ENCODE measurements at regions not wholly inside any gene's neighbourhood (a gene's known extent, or its start where the extent isn't known, plus 50 kb on each side); places are given as distances from the start of the nearest gene placed in this dataset.

- Histone ChIP-seq H3K4me2 (ENCODE audit: insufficient read depth, low read length) (peak overlapping the region; percentile 74), H3K79me2 (ENCODE audit: control insufficient read depth, insufficient read depth, low read length) (no peaks in the 10 kb centered on the region), H3K27ac (ENCODE audit: extremely low read depth, low read depth, low read length) (peak overlapping the region; percentile 76), H3K9ac (ENCODE audit: insufficient read depth in 1 of 2, low read depth in 2 of 2, low read length in 2 of 2) (peak overlapping the region in 1 of 2 experiments; percentile 48; a peak in 2 of 4 replicates), H3K36me3 (ENCODE audit: control insufficient read depth, insufficient read depth, low read length) (no peaks in the 10 kb centered on the region), H3K4me3 (peak overlapping the region; percentile 7; the same call in 1 of the 2 replicates), H3K4me1 (replicated peaks in 1 of 2; ENCODE audit: control insufficient read depth in 2 of 2, insufficient read depth in 2 of 2, low read length in 2 of 2) (peaks cover 7 to 24% of the 10 kb centered on the region in 2 experiments; a peak in 4 of 5 replicates), H2AFZ (ENCODE audit: low read depth, low read length) (peak overlapping the region; percentile 94), H3K27me3 (ENCODE audit: control insufficient read depth in 2 of 2, insufficient read depth in 2 of 2, low read length in 2 of 2) (no peaks in the 10 kb centered on the region), H3K9me3 (replicated peaks; ENCODE audit: control insufficient read depth, insufficient read depth, low read depth, low read length) (no peaks in the 10 kb centered on the region), H3K9me1 (ENCODE audit: control insufficient read depth, insufficient read depth, low read length) (no peaks in the 10 kb centered on the region), H4K20me1 (replicated peaks; ENCODE audit: control insufficient read depth, insufficient read depth, low read length) (no peaks in the 10 kb centered on the region)
- DNase-seq (ENCODE audit: extremely low read depth in 1 of 4, low spot score in 3 of 4) (peak; percentile 46 to 87 (median 66)), FAIRE-seq (peak; percentile 95), ATAC-seq (peak; percentile 98)
- in situ Hi-C loops (cut with MboI) = no loop called here
- ChIA-PET CTCF (ENCODE audit: low intra/inter-chr PET ratio) (no interaction called here), POLR2A (interaction anchor here (0.5 kb wide), 1 partner anchor 32 kb away, joined by 3 read pairs; no protein-coding TSS in a partner anchor)
- 8% methylated on average over 8 of the region's 8 CpGs for WGBS (ENCODE audit: insufficient coverage, low coverage, missing lambda C conversion rate)
- no TSS peak for BruUV-seq (replicated peaks)
- intact Hi-C loops (cut with micrococcal nuclease) = loop anchor here (5.0 kb wide), 1 partner anchor 114 kb away; the partner anchor contains the start of gene ARRDC4
- TF ChIP-seq ATF7 (IDR thresholded peaks at IDR 0.05) (peak; percentile 31; the same call in 1 of the 2 replicates), ZEB2 (IDR thresholded peaks at IDR 0.05) (peak; percentile 9; the same call in 1 of the 2 replicates), HMBOX1 (IDR thresholded peaks at IDR 0.05) (no peak), STAT5B (CRISPR knock-in tag; IDR thresholded peaks at IDR 0.05) (no peak), STAT5A (IDR thresholded peaks at IDR 0.05; ENCODE audit: borderline replicate concordance, low read length) (peak; percentile 73), ATF2 (CRISPR knock-in tag; IDR thresholded peaks at IDR 0.05) (no peak), CHCHD3 (CRISPR knock-in tag; IDR thresholded peaks at IDR 0.05) (no peak), ZNF280B (CRISPR knock-in tag; IDR thresholded peaks at IDR 0.05) (no peak), NFIC (IDR thresholded peaks at IDR 0.05) (peak; percentile 72), HINFP (tag; conservative IDR thresholded peaks at IDR 0.05; ENCODE audit: low read depth) (0 out of 2 replicates have a peak, but pooled peaks have one; percentile 3), RCOR1 (IDR thresholded peaks at IDR 0.05; ENCODE audit: borderline replicate concordance in 1 of 2, low read depth in 2 of 2, low read length in 2 of 2) (peak in 1 of 2 experiments; percentile 78; a peak in 2 of 4 replicates), ZBTB17 (CRISPR knock-in tag; IDR thresholded peaks at IDR 0.05) (no peak), ZNF589 (CRISPR knock-in tag; IDR thresholded peaks at IDR 0.05; ENCODE audit: low read depth) (0 out of 2 replicates have a peak, but pooled peaks have one; percentile 39), MEIS2 (IDR thresholded peaks at IDR 0.05; ENCODE audit: partially characterized antibody) (peak; percentile 27), ZBED1 (IDR thresholded peaks at IDR 0.05) (no peak), SMARCC2 (IDR thresholded peaks at IDR 0.05; ENCODE audit: low read depth) (no peak), NFE2 (IDR thresholded peaks at IDR 0.05; ENCODE audit: low read depth) (peak; percentile 98)
These were observed 115.7 kb downstream of the ARRDC4 start for GRCh38 chr15:98076021-98076816.
